ENCODE measurements at regions not wholly inside any gene's neighbourhood (a gene's known extent, or its start where the extent isn't known, plus 50 kb on each side); places are given as distances from the start of the nearest gene placed in this dataset.

DNA sequence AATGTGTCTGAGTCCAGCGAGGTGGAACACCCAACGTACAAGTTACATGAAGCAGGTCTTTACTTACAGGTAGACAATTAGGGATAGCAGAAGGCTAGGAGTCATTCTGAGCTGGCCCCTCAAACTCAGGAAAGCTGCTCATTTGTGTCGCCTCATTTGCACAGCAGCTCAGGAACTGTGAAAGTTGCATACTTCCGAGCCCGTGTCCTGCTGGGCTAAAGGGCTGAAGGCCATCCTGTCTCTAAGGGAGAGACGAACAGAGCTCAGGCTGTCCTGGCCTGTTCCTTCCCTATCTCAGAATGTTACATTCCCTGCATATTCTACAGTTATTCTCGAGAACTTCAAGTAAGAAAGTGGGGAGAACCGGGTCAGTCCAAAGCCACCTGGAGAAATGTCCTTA lies 99.0 kb downstream of the FAM124B start:
- Histone ChIP-seq H3K79me2 (ENCODE audit: insufficient read depth, low read length) (no peaks in the 10 kb centered on the region), H2AK5ac (ENCODE audit: insufficient read length, low read length) (no peak overlapping the region), H3K56ac (ENCODE audit: insufficient read length, low read depth, low read length) (no peak overlapping the region), H3K4ac (ENCODE audit: low read depth, low read length) (no peak overlapping the region), H3K27me3 (ENCODE audit: insufficient read depth, low read length) (no peaks in the 10 kb centered on the region), H2AFZ (ENCODE audit: low read length) (no peak overlapping the region), H3K14ac (ENCODE audit: insufficient read depth, low read length) (no peak overlapping the region), H4K5ac (ENCODE audit: insufficient read length, low read depth, low read length) (no peak overlapping the region), H3K23ac (ENCODE audit: insufficient read length, low read depth, low read length) (no peak overlapping the region), H3K27ac (ENCODE audit: insufficient read length, low read depth, low read length) (no peak overlapping the region), H2BK20ac (ENCODE audit: low read depth, low read length, poor library complexity, severe bottlenecking) (no peak overlapping the region), H4K20me1 (ENCODE audit: control insufficient read depth, insufficient read depth, insufficient read length) (no peaks in the 10 kb centered on the region), H2BK12ac (ENCODE audit: insufficient read length, low read depth, low read length) (no peak overlapping the region), H2BK15ac (ENCODE audit: low read depth, low read length) (no peak overlapping the region), H3K9ac (ENCODE audit: extremely low read depth, insufficient read length, low read length) (no peak overlapping the region), H3T11ph (ENCODE audit: low read length) (no peak overlapping the region), H3K23me2 (ENCODE audit: insufficient read length, low read depth, low read length, poor library complexity, severe bottlenecking) (no peaks in the 10 kb centered on the region), H3K9me3 (ENCODE audit: control insufficient read depth, low read depth, low read length) (no peaks in the 10 kb centered on the region), H3K4me1 (ENCODE audit: insufficient read depth, low read length) (peaks cover 3% of the 10 kb centered on the region; the same call in 1 of the 2 replicates), H3K79me1 (ENCODE audit: insufficient read depth, low read depth, low read length, poor library complexity, severe bottlenecking) (no peaks in the 10 kb centered on the region), H2BK120ac (ENCODE audit: low read depth, low read length, poor library complexity, severe bottlenecking) (no peak overlapping the region), H4K91ac (ENCODE audit: insufficient read length, low read depth, low read length) (no peak overlapping the region), H3K18ac (ENCODE audit: insufficient read length, low read depth, low read length) (no peak overlapping the region), H3K4me2 (ENCODE audit: insufficient read depth, insufficient read length, low read length) (no peak overlapping the region), H2BK5ac (ENCODE audit: insufficient read length, low read length) (no peak overlapping the region), H4K8ac (replicated peaks; ENCODE audit: insufficient read length, low read depth, low read length) (no peak overlapping the region)
- no peak overlapping the region for H3K4me3 Mint-ChIP-seq
- peaks cover 1 to 7% (median 3%) of the 10 kb centered on the region in 3 experiments; a peak in 5 of 7 replicates for H3K36me3 Mint-ChIP-seq (ENCODE audit: insufficient read depth in 1 of 3, low read depth in 3 of 3)
- H3K9me3 Mint-ChIP-seq: peaks cover 5% of the 10 kb centered on the region in 2 experiments; a peak in 4 of 5 replicates
- DNase-seq: no peak
- H3K4me1 Mint-ChIP-seq: peaks cover 14 to 23% of the 10 kb centered on the region in 2 experiments
- WGBS (ENCODE audit: extremely low coverage, insufficient read length, low lambda C conversion rate): no CpG with 5 or more reads among the region's 8 CpGs
- no peaks in the 10 kb centered on the region for H3K27me3 Mint-ChIP-seq (ENCODE audit: low read depth)
- no peak for TF ChIP-seq CTCF (conservative IDR thresholded peaks at IDR 0.05)
- no peak overlapping the region for H3K27ac Mint-ChIP-seq

Data from H9 (cell line).